GM12873 (cell line): ENCODE measurements at regions not wholly inside any gene's neighbourhood (a gene's known extent, or its start where the extent isn't known, plus 50 kb on each side); places are given as distances from the start of the nearest gene placed in this dataset.

ENCODE experiments used
- CTCF ChIP-seq: IDR thresholded peaks from 2 replicates; pipeline ENCODE4 v1.5.1; 2012; ENCODE audit warnings: low read depth, mild to moderate bottlenecking, moderate library complexity, low read length, control low read depth; ENCODE audit not compliant: insufficient read depth; ENCODE audit errors: missing control alignments

- TF ChIP-seq CTCF = no peak
These were observed 336.6 kb upstream of the DAB2 start for GRCh38 chr5:39761199-39761950.

DNA sequence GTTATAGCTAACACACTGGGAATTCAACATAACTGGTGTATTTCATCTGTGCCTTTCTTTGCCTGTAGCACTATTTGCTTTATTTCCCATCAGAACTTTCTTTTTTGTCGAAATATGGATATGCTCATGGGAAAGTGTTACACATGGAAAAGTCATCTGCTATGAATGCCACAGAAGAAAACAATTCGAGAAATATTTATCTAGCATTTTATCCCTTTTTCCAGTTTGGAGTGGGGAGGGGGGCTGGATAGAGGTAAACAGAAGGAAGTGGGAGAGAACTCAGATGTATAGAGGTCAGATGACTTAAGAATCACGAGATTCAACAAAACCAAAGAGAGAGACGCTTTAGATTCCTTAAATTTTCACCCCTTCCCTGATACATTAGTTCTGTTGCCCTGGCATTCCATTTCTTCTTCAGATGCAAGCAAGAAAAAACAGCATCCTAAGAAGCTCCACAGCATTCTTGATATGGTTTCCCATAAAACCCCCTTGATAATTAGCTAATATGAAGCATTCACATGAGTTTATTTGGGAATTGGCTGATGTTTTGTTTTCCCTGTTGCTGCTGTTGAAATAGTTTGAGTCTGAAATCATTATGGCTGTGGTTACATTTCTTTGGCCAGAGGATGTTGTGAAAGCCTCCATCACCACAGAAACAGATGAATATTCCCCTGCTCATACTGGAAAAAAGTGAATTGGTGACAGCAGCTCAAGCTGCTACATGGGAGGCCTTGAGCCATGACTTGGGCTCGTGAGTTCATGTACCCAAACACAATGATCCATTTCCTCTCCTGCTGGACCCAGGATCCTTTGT lies 335.8 kb upstream of the DAB2 start:
- no peak for TF ChIP-seq CTCF

GRCh38 chr5:39759701-39760100 lies 334.9 kb upstream of the DAB2 start:
- no peak for TF ChIP-seq CTCF

DNA sequence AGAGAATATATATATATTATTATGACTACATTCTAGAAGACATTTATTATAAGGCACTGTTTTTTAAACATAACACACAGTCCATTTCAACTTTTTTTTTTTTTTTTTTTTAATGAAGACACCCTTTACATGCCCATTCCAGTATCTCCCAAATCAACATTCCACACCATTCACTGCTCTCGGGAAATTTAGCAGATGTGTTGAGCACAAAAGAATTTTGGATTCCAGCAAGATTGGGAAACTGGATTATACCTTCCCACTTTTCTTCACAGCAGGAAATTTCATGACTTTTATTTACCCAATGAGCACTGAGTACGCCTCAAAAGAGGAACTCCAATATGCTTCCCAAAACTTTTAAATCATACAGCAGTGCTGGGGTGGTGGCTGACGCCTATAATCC lies 333.6 kb upstream of the DAB2 start:
- TF ChIP-seq CTCF = no peak

- no peak for TF ChIP-seq CTCF
These were observed 332.4 kb upstream of the DAB2 start for GRCh38 chr5:39757131-39757530.

- TF ChIP-seq CTCF = no peak
These were observed 331.2 kb upstream of the DAB2 start for GRCh38 chr5:39755986-39756385.

DNA sequence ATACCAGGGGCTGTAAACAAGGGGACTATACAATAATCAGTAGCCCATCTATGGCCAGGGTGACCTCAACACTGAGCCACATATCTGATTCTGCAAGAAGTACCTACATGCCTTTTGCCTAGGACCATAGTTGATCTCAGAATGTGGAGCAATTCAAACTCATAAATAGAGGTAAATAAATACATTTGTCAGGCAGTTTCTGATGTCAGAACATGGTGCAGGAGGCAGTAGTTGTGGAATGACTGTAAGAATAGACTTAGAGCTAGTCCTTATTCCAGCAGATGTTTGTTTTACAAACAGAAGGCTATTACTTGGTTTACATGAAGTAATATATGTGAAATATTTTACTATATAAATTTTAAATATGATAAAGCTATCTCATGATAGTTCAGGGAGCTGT lies 330.7 kb upstream of the DAB2 start:
- TF ChIP-seq CTCF = no peak
